ENCODE measurements at regions not wholly inside any gene's neighbourhood (a gene's known extent, or its start where the extent isn't known, plus 50 kb on each side); places are given as distances from the start of the nearest gene placed in this dataset.

DNA sequence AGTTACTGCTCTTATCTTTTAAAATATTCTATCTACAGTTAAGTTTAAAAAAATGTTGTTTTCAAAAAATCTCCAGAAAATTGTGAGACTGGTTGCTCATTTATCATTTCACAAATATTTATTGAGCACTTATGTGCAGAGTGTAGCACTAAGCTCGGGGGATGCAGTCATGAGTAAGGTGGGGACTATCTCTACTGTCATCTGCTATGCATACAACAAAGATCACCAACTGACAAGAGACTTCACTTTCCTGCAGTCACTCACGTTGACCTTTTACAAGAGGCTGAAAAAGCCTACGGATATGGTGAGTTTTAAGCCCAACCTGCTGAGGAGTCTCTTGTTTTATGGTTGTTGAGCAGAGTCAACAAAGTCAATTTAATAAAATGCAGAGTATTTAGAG, 392.5 kb downstream of the KLF12 start:
- no peak for DNase-seq (ENCODE audit: low spot score)
- Histone ChIP-seq H2AFZ (ENCODE audit: low read length) (no peak overlapping the region), H4K20me1 (ENCODE audit: insufficient read depth, low read length) (no peaks in the 10 kb centered on the region), H3K36me3 (ENCODE audit: insufficient read depth, low read length) (no peaks in the 10 kb centered on the region), H3K4me2 (ENCODE audit: low read length) (no peak overlapping the region), H3K4me1 (ENCODE audit: insufficient read depth, low read length, poor library complexity, severe bottlenecking) (no peaks in the 10 kb centered on the region), H3K9me3 (ENCODE audit: low read length) (no peaks in the 10 kb centered on the region), H3K4me3 (ENCODE audit: low read depth, low read length, poor library complexity, severe bottlenecking) (no peak overlapping the region), H3K79me2 (ENCODE audit: insufficient read depth, low read depth, low read length) (no peaks in the 10 kb centered on the region), H3K9me2 (ENCODE audit: insufficient read depth, low read length) (no peaks in the 10 kb centered on the region), H3K27ac (ENCODE audit: low read depth, low read length, poor library complexity, severe bottlenecking) (no peak overlapping the region)
- ChIA-PET CTCF (ENCODE audit: unreplicated experiment) (no interaction called here), POLR2A (interaction anchor here (0.5 kb wide), 1 partner anchor 1458 kb away, joined by 6 read pairs; no protein-coding TSS in a partner anchor)
- TF ChIP-seq EZH2phosphoT487 (IDR thresholded peaks at IDR 0.05; ENCODE audit: borderline replicate concordance, low read depth, low read length), result no peak
- TF ChIP-seq, protein P1, sequence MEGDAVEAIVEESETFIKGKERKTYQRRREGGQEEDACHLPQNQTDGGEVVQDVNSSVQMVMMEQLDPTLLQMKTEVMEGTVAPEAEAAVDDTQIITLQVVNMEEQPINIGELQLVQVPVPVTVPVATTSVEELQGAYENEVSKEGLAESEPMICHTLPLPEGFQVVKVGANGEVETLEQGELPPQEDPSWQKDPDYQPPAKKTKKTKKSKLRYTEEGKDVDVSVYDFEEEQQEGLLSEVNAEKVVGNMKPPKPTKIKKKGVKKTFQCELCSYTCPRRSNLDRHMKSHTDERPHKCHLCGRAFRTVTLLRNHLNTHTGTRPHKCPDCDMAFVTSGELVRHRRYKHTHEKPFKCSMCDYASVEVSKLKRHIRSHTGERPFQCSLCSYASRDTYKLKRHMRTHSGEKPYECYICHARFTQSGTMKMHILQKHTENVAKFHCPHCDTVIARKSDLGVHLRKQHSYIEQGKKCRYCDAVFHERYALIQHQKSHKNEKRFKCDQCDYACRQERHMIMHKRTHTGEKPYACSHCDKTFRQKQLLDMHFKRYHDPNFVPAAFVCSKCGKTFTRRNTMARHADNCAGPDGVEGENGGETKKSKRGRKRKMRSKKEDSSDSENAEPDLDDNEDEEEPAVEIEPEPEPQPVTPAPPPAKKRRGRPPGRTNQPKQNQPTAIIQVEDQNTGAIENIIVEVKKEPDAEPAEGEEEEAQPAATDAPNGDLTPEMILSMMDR (conservative IDR thresholded peaks at IDR 0.05; ENCODE audit: low read length), result no peak
- intact Hi-C loops (cut with micrococcal nuclease; ENCODE audit: unreplicated experiment), result no loop called here
- TSS peak; percentile 17 for BruUV-seq (replicated peaks)

DNA sequence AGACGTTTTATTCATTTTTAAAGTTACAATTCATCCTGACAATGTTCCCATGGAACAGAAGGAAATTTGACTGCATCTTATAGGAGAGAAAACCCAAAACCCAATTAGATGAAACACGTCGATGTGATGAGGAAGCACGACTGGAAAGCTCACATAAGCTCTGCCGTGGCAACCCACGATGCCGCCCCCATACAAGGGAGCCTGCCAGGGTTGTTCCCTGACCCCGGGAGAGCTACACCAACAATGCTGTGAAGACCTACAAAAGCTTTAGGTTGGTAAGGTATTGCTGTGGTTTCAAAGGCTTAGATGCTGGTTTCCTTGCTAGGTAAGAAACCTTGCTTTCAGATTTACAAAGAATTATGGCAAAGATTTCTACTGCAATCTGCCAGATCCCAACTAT, 393.1 kb downstream of the KLF12 start:
- TF ChIP-seq EZH2phosphoT487 (IDR thresholded peaks at IDR 0.05; ENCODE audit: borderline replicate concordance, low read depth, low read length), result no peak
- TF ChIP-seq, protein P1 (conservative IDR thresholded peaks at IDR 0.05; ENCODE audit: low read length), result no peak
- Histone ChIP-seq H3K4me1 (ENCODE audit: insufficient read depth, low read length, poor library complexity, severe bottlenecking) (no peaks in the 10 kb centered on the region), H3K27ac (ENCODE audit: low read depth, low read length, poor library complexity, severe bottlenecking) (no peak overlapping the region), H3K36me3 (ENCODE audit: insufficient read depth, low read length) (no peaks in the 10 kb centered on the region), H2AFZ (ENCODE audit: low read length) (no peak overlapping the region), H3K9me2 (ENCODE audit: insufficient read depth, low read length) (no peaks in the 10 kb centered on the region), H4K20me1 (ENCODE audit: insufficient read depth, low read length) (no peaks in the 10 kb centered on the region), H3K4me3 (ENCODE audit: low read depth, low read length, poor library complexity, severe bottlenecking) (no peak overlapping the region), H3K9me3 (ENCODE audit: low read length) (no peaks in the 10 kb centered on the region), H3K4me2 (ENCODE audit: low read length) (no peak overlapping the region), H3K79me2 (ENCODE audit: insufficient read depth, low read depth, low read length) (no peaks in the 10 kb centered on the region)
- ChIA-PET POLR2A (interaction anchor here (0.5 kb wide), 1 partner anchor 1459 kb away, joined by 6 read pairs; no protein-coding TSS in a partner anchor), CTCF (ENCODE audit: unreplicated experiment) (no interaction called here)
- DNase-seq (ENCODE audit: low spot score), result no peak
- intact Hi-C loops (cut with micrococcal nuclease; ENCODE audit: unreplicated experiment), result no loop called here
- BruUV-seq (replicated peaks), result no TSS peak

DNA sequence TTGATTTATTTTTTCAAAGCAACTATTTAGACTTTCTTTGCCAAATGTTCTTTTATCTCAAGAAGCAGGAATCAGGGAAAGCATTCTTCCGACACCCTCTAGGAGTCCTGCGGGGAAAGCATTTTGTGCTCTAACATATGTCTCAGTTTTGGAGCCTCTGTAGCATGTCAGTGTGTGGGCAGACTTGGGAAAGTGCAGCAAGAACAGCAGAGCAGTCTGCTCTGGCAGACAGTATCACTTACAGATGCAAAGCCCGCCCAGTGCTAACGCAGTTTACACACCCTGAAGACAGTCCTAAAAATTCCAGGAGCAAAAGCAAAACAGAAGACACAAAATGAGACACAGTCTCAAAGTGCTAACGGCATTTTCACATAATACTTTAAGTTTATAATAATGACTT, 393.5 kb downstream of the KLF12 start:
- no peak for TF ChIP-seq EZH2phosphoT487 (IDR thresholded peaks at IDR 0.05; ENCODE audit: borderline replicate concordance, low read depth, low read length)
- TF ChIP-seq, protein P1 (conservative IDR thresholded peaks at IDR 0.05; ENCODE audit: low read length), result no peak
- Histone ChIP-seq H3K79me2 (ENCODE audit: insufficient read depth, low read depth, low read length) (no peaks in the 10 kb centered on the region), H3K4me2 (ENCODE audit: low read length) (no peak overlapping the region), H3K4me3 (ENCODE audit: low read depth, low read length, poor library complexity, severe bottlenecking) (no peak overlapping the region), H4K20me1 (ENCODE audit: insufficient read depth, low read length) (no peaks in the 10 kb centered on the region), H3K9me3 (ENCODE audit: low read length) (no peaks in the 10 kb centered on the region), H3K9me2 (ENCODE audit: insufficient read depth, low read length) (no peaks in the 10 kb centered on the region), H2AFZ (ENCODE audit: low read length) (no peak overlapping the region), H3K27ac (ENCODE audit: low read depth, low read length, poor library complexity, severe bottlenecking) (no peak overlapping the region), H3K4me1 (ENCODE audit: insufficient read depth, low read length, poor library complexity, severe bottlenecking) (no peaks in the 10 kb centered on the region), H3K36me3 (ENCODE audit: insufficient read depth, low read length) (no peaks in the 10 kb centered on the region)
- BruUV-seq (replicated peaks), result no TSS peak
- no peak for DNase-seq (ENCODE audit: low spot score)
- CTCF ChIA-PET (ENCODE audit: unreplicated experiment), result no interaction called here
- POLR2A ChIA-PET, result interaction anchor here (1.4 kb wide), 1 partner anchor 10 kb away, joined by 3 read pairs; no protein-coding TSS in a partner anchor
- intact Hi-C loops (cut with micrococcal nuclease; ENCODE audit: unreplicated experiment), result no loop called here
